ENCODE measurements at regions not wholly inside any gene's neighbourhood (a gene's known extent, or its start where the extent isn't known, plus 50 kb on each side); places are given as distances from the start of the nearest gene placed in this dataset.

DNA sequence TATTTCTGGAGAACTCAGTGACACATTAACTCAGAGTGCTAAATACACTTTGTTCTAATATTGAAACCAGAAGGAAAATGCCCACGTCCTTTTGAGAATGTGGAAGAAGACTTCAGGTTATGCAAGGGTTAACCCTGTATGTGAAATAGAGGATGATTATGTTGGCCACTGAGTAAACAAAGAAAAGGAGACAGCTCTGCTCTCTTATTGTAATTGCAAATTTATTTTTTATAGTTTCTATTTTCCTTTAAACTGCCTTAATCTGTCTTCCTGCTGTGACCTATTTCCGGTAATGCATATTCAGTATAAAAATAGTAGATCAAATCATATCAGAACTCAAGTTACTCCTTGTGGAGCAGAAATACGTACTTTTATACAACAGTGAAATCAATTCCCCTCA is 1239.2 kb downstream of the ROBO2 start:
- H3K27me3 ChIP-seq (ENCODE audit: control insufficient read depth, insufficient read depth, low read length), result no peaks in the 10 kb centered on the region
- peak in 1 of 6 donors; percentile 67 for DNase-seq (ENCODE audit: low read depth in 4 of 6, low spot score in 6 of 6)
- H3K4me1 ChIP-seq (ENCODE audit: control insufficient read depth, insufficient read depth, low read length), result no peaks in the 10 kb centered on the region
- H3K27ac ChIP-seq (ENCODE audit: low read depth, low read length), result no peak overlapping the region
- no peaks in the 10 kb centered on the region for H3K9me3 ChIP-seq (ENCODE audit: control insufficient read depth, insufficient read depth, low read length)
- H3K4me3 ChIP-seq (ENCODE audit: low read depth, low read length), result no peak overlapping the region
- no peaks in the 10 kb centered on the region for H3K36me3 ChIP-seq (ENCODE audit: control insufficient read depth, insufficient read depth, low read length)
- WGBS (ENCODE audit: insufficient coverage), result no CpG with 5 or more reads among the region's 3 CpGs

DNA sequence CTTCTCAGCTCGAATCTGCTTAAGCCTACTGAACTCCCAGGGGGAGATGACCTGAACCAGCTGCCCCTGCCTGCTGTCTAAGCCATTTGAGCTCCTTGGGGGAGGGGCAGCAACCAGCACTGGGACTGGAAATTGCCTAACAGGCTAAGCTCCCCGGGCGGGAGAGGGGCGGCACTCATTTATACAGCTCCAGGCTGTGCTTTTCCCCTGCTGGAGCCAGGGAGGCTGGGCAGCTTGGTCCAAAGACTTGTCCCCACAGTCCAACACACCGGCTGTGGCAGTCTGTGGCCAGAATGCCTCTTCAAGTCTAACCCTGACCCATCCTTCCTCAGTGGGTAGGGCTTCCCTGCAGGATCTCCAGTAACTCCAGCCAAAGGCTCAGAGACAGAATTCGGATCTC is 1241.5 kb downstream of the ROBO2 start:
- no peak for DNase-seq (ENCODE audit: low read depth in 4 of 6, low spot score in 6 of 6)
- 86% methylated on average over 6 of the region's 6 CpGs for WGBS (ENCODE audit: insufficient coverage)
- H3K9me3 ChIP-seq (ENCODE audit: control insufficient read depth, insufficient read depth, low read length), result no peaks in the 10 kb centered on the region
- H3K27me3 ChIP-seq (ENCODE audit: control insufficient read depth, insufficient read depth, low read length), result no peaks in the 10 kb centered on the region
- no peaks in the 10 kb centered on the region for H3K4me1 ChIP-seq (ENCODE audit: control insufficient read depth, insufficient read depth, low read length)
- H3K4me3 ChIP-seq (ENCODE audit: low read depth, low read length), result no peak overlapping the region
- H3K27ac ChIP-seq (ENCODE audit: low read depth, low read length), result no peak overlapping the region
- H3K36me3 ChIP-seq (ENCODE audit: control insufficient read depth, insufficient read depth, low read length), result no peaks in the 10 kb centered on the region

DNA sequence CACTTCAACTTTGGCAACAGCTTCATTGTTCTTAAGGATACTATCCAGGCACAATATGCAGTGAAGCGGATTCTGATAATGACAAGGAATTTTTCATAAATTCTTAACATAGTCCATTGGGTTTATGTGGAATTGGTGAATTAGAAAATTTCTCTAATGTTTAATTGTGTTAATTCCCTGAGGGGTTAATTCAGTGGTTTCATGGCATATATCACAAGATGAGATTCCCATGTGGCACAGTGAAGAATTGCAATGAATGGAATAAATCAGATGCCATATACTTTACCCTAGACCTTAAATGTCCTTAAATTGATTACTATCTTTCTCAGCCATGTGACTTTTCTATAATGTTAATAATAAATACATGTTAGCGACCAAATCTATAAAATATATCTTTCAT is 1244.1 kb downstream of the ROBO2 start:
- Histone ChIP-seq H3K27me3 (ENCODE audit: control insufficient read depth, insufficient read depth, low read length) (no peaks in the 10 kb centered on the region), H3K27ac (ENCODE audit: low read depth, low read length) (no peak overlapping the region), H3K4me1 (ENCODE audit: control insufficient read depth, insufficient read depth, low read length) (no peaks in the 10 kb centered on the region), H3K36me3 (ENCODE audit: control insufficient read depth, insufficient read depth, low read length) (no peaks in the 10 kb centered on the region), H3K4me3 (ENCODE audit: low read depth, low read length) (no peak overlapping the region), H3K9me3 (ENCODE audit: control insufficient read depth, insufficient read depth, low read length) (no peaks in the 10 kb centered on the region)
- WGBS (ENCODE audit: insufficient coverage), result no CpG with 5 or more reads among the region's 2 CpGs
- DNase-seq (ENCODE audit: low read depth in 4 of 6, low spot score in 6 of 6), result no peak

DNA sequence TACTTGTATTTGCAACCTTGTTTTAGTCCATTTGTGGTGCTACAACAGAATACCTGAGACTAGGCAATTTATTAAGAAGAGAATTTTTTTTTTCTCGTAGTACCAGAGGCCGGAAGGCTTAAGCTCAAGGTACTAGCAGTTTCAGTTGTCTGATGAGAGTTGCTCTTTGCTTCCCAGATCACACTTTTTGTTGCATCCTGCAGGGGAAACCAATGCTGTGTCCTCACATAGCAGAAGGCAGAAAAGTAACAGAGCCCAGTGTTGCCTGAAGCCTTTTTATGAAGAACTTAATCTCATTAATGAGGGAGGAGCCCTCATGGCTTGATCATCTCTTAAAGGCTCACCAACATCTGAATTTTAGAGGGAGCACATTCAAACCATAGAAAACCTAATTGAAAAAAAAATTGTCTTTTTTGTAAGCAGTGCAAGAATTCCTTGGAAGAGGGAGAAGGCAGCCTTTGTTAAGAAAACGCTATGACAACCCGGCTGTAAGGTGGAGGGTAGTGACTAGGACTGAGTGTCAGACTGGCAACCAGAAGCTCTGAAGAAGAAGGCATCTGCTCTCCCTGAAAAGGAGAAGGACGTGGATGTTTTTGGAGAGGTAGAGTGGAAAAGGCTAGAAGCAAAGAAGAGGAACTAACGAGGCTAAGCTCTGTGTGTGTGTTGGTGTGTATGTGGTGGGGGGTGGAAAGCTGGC is 1245.3 kb downstream of the ROBO2 start:
- no peaks in the 10 kb centered on the region for H3K4me1 ChIP-seq (ENCODE audit: control insufficient read depth, insufficient read depth, low read length)
- H3K9me3 ChIP-seq (ENCODE audit: control insufficient read depth, insufficient read depth, low read length), result no peaks in the 10 kb centered on the region
- no peaks in the 10 kb centered on the region for H3K27me3 ChIP-seq (ENCODE audit: control insufficient read depth, insufficient read depth, low read length)
- no peak overlapping the region for H3K4me3 ChIP-seq (ENCODE audit: low read depth, low read length)
- 55% methylated on average over 4 of the region's 6 CpGs for WGBS (ENCODE audit: insufficient coverage)
- no peak overlapping the region for H3K27ac ChIP-seq (ENCODE audit: low read depth, low read length)
- no peaks in the 10 kb centered on the region for H3K36me3 ChIP-seq (ENCODE audit: control insufficient read depth, insufficient read depth, low read length)
- DNase-seq (ENCODE audit: low read depth in 4 of 6, low spot score in 6 of 6), result no peak

DNA sequence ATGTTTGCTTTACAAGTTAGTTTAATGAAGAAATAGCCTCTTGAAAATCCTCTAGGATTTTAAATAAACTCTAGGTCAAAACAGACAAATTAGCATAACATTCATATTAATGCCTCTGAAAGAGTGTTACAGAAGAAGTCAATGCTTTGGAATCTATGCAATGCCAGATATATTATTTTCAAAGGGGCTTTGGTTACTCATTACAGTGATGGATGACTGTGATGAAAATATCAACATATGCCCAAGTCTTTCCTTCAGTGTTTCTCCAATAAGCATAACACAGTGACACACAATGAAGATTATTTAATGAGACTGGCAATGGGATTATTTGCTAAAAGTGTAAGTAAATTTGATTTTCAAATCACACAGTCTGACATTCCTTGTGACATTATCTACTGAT is 1247.2 kb downstream of the ROBO2 start:
- Histone ChIP-seq H3K4me1 (ENCODE audit: control insufficient read depth, insufficient read depth, low read length) (no peaks in the 10 kb centered on the region), H3K4me3 (ENCODE audit: low read depth, low read length) (no peak overlapping the region)
- no peak for DNase-seq (ENCODE audit: low read depth in 4 of 6, low spot score in 6 of 6)

DNA sequence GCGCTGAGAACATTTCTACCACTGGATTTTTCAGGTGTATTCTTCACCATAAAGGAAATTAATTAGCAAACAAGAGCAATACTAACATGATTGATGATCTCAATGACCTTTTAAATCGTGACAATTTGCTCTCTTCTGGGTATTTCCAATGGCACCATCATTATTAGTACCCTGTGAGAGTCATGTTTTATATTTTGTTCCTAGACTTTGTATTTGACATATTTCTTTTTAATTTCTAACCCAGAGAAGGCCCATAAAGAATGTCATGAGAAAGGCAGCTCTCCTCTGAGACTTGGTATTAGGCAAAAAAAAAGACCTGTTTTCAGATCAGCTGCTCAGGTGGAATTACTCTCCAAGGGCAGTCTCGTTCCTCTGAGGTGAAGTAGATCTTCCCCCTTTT is 1253.4 kb downstream of the ROBO2 start:
- no peak overlapping the region for H3K4me3 ChIP-seq (ENCODE audit: low read depth, low read length)
- no CpG with 5 or more reads among the region's 3 CpGs for WGBS (ENCODE audit: insufficient coverage)

More for the DNA sequence above, 1247.2 kb downstream of the ROBO2 start:
- Histone ChIP-seq H3K27ac (ENCODE audit: low read depth, low read length) (no peak overlapping the region), H3K27me3 (ENCODE audit: control insufficient read depth, insufficient read depth, low read length) (no peaks in the 10 kb centered on the region), H3K36me3 (ENCODE audit: control insufficient read depth, insufficient read depth, low read length) (no peaks in the 10 kb centered on the region), H3K9me3 (ENCODE audit: control insufficient read depth, insufficient read depth, low read length) (no peaks in the 10 kb centered on the region)

DNA sequence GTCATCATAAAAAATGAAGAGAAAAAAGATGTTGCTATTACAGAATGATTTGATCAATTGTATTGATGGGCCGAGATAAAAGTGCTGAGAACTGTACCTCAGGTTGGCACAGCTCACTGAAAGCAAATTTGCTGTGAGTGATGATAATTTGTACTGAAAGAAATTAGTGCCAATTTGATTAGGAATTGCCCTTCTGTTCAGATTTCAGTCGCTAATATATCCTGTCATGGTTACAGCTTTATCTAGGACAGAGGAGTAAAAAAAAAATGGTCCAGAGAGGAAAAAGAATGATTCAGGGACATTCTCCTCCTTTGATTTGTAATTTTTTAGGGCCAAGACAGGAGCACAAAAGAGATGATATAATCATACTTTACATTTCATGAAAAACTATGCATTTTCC is 1264.2 kb downstream of the ROBO2 start:
- peak in 1 of 6 donors; percentile 59 for DNase-seq (ENCODE audit: low read depth in 4 of 6, low spot score in 6 of 6)
- H3K36me3 ChIP-seq (ENCODE audit: control insufficient read depth, insufficient read depth, low read length), result no peaks in the 10 kb centered on the region
- no peak overlapping the region for H3K27ac ChIP-seq (ENCODE audit: low read depth, low read length)
- no peaks in the 10 kb centered on the region for H3K4me1 ChIP-seq (ENCODE audit: control insufficient read depth, insufficient read depth, low read length)
- H3K9me3 ChIP-seq (ENCODE audit: control insufficient read depth, insufficient read depth, low read length), result no peaks in the 10 kb centered on the region
- 82% methylated on average over 1 of the region's 2 CpGs for WGBS (ENCODE audit: insufficient coverage)
- H3K27me3 ChIP-seq (ENCODE audit: control insufficient read depth, insufficient read depth, low read length), result no peaks in the 10 kb centered on the region
- no peak overlapping the region for H3K4me3 ChIP-seq (ENCODE audit: low read depth, low read length)

More for the DNA sequence above, 1253.4 kb downstream of the ROBO2 start:
- no peaks in the 10 kb centered on the region for H3K4me1 ChIP-seq (ENCODE audit: control insufficient read depth, insufficient read depth, low read length)
- no peak overlapping the region for H3K27ac ChIP-seq (ENCODE audit: low read depth, low read length)
- H3K27me3 ChIP-seq (ENCODE audit: control insufficient read depth, insufficient read depth, low read length), result no peaks in the 10 kb centered on the region
- H3K9me3 ChIP-seq (ENCODE audit: control insufficient read depth, insufficient read depth, low read length), result no peaks in the 10 kb centered on the region
- DNase-seq (ENCODE audit: low read depth in 4 of 6, low spot score in 6 of 6), result no peak
- no peaks in the 10 kb centered on the region for H3K36me3 ChIP-seq (ENCODE audit: control insufficient read depth, insufficient read depth, low read length)

DNA sequence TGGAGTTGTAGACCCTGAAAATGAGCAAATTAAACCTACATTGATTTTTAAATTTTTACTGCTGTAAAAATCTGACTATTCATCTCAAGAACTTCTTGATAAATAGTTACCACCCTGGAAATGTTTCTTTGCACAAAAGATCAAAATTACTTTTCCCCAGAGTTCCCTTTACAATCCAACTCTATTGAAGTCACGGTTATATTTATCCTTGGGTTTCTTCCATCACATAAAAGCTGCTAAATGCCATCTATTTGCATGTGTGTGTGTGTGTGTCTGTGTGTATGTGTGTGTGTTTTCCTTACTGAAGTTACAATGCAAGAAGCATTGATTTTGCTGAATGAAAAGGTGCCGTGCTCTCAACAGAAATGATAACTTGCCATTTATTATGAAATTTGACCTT is 1273.0 kb downstream of the ROBO2 start:
- Histone ChIP-seq H3K4me1 (ENCODE audit: control insufficient read depth, insufficient read depth, low read length) (no peaks in the 10 kb centered on the region), H3K9me3 (ENCODE audit: control insufficient read depth, insufficient read depth, low read length) (no peaks in the 10 kb centered on the region), H3K36me3 (ENCODE audit: control insufficient read depth, insufficient read depth, low read length) (no peaks in the 10 kb centered on the region), H3K27ac (ENCODE audit: low read depth, low read length) (no peak overlapping the region), H3K4me3 (ENCODE audit: low read depth, low read length) (no peak overlapping the region), H3K27me3 (ENCODE audit: control insufficient read depth, insufficient read depth, low read length) (no peaks in the 10 kb centered on the region)
- DNase-seq (ENCODE audit: low read depth in 4 of 6, low spot score in 6 of 6), result no peak
- WGBS (ENCODE audit: insufficient coverage), result 100% methylated on average over 1 of the region's 2 CpGs

DNA sequence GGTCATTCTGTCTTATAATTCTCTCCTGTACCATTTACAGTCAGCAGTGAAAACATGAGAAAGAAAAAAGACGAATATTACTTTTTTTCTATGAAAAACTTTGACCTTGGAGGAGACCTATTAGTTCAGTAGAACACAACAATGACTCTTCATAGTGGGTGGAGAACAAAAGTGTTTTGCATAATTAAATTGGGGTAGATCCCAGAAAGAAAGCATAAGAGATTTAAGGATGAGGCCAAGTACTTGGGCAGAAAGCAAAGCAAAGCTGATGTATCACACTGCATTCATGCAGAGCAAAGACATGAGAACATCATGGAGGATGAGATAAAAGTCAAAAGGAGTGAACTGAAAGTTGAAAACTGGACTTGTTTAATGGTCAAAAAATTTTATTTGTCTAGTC is 1273.4 kb downstream of the ROBO2 start:
- Histone ChIP-seq H3K27ac (ENCODE audit: low read depth, low read length) (no peak overlapping the region), H3K4me1 (ENCODE audit: control insufficient read depth, insufficient read depth, low read length) (no peaks in the 10 kb centered on the region), H3K9me3 (ENCODE audit: control insufficient read depth, insufficient read depth, low read length) (no peaks in the 10 kb centered on the region), H3K27me3 (ENCODE audit: control insufficient read depth, insufficient read depth, low read length) (no peaks in the 10 kb centered on the region), H3K4me3 (ENCODE audit: low read depth, low read length) (no peak overlapping the region), H3K36me3 (ENCODE audit: control insufficient read depth, insufficient read depth, low read length) (no peaks in the 10 kb centered on the region)
- WGBS (ENCODE audit: insufficient coverage), result no CpG with 5 or more reads among the region's 1 CpG
- no peak for DNase-seq (ENCODE audit: low read depth in 4 of 6, low spot score in 6 of 6)

DNA sequence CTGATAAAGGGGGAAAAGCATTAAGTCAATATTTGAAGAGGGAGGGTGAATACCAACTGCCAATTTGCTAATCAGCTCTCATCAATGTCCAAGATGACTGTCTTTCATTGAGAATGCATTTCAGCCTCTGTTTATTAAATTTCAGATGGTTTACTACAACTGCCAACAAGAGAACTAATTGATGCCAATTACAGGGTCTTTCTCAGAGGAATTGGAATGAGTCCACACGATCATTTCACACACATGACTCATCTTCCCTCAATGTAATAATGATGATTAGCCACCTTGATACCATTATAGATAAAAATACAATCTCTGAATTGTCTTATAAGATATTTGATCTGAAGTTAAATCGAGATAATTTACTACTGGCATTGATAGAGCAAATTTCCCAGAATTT is 1274.4 kb downstream of the ROBO2 start:
- Histone ChIP-seq H3K4me3 (ENCODE audit: low read depth, low read length) (no peak overlapping the region), H3K27ac (ENCODE audit: low read depth, low read length) (no peak overlapping the region), H3K4me1 (ENCODE audit: control insufficient read depth, insufficient read depth, low read length) (no peaks in the 10 kb centered on the region), H3K27me3 (ENCODE audit: control insufficient read depth, insufficient read depth, low read length) (no peaks in the 10 kb centered on the region), H3K36me3 (ENCODE audit: control insufficient read depth, insufficient read depth, low read length) (no peaks in the 10 kb centered on the region), H3K9me3 (ENCODE audit: control insufficient read depth, insufficient read depth, low read length) (no peaks in the 10 kb centered on the region)
- WGBS (ENCODE audit: insufficient coverage), result no CpG with 5 or more reads among the region's 2 CpGs
- peak in 2 of 6 donors; percentile 50 to 52 for DNase-seq (ENCODE audit: low read depth in 4 of 6, low spot score in 6 of 6)

Data from spinal cord (tissue), 9 donors.